ENCODE measurements at regions not wholly inside any gene's neighbourhood (a gene's known extent, or its start where the extent isn't known, plus 50 kb on each side); places are given as distances from the start of the nearest gene placed in this dataset.

DNA sequence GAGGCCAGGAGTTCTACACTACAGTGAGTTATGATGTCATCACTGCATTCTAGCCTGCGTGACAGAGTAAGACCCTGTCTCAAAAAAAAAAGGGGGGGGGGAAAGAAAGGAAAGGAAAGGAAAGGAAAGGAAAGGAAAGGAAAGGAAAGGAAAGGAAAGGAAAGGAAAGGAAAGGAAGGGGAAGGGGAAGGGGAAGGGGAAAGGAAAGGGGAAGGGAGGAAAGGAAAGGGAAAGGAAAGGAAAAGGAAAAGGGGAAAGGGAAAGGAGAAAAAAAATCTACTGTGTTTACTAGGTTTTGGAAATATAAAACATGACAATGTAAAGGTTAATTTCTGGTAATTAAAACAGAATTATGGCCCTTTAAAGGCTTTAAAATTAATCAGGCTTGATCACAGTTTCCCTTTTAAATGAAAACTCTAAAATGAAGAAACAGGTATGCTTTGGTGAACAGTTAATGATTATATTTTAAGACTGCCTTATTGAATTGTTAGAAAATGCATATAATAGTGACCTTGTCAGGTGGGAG is 131.9 kb upstream of the POU5F2 start:
- TF ChIP-seq, protein P1, sequence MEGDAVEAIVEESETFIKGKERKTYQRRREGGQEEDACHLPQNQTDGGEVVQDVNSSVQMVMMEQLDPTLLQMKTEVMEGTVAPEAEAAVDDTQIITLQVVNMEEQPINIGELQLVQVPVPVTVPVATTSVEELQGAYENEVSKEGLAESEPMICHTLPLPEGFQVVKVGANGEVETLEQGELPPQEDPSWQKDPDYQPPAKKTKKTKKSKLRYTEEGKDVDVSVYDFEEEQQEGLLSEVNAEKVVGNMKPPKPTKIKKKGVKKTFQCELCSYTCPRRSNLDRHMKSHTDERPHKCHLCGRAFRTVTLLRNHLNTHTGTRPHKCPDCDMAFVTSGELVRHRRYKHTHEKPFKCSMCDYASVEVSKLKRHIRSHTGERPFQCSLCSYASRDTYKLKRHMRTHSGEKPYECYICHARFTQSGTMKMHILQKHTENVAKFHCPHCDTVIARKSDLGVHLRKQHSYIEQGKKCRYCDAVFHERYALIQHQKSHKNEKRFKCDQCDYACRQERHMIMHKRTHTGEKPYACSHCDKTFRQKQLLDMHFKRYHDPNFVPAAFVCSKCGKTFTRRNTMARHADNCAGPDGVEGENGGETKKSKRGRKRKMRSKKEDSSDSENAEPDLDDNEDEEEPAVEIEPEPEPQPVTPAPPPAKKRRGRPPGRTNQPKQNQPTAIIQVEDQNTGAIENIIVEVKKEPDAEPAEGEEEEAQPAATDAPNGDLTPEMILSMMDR (conservative IDR thresholded peaks at IDR 0.05 in 1 of 2, IDR thresholded peaks at IDR 0.05 in 1 of 2; ENCODE audit: extremely low read depth in 1 of 2, insufficient read depth in 1 of 2, low read depth in 1 of 2, low read length in 2 of 2) = no peak
- no peak for TF ChIP-seq EZH2 (IDR thresholded peaks at IDR 0.05; ENCODE audit: borderline replicate concordance, low read length)

Measured in mammary epithelial cell (primary cell).